Stimulated activated CD4-positive, alpha-beta T cell treated with anti-CD3 and anti-CD28 coated beads, Interleukin-12 subunit alpha, Interleukin-12 subunit beta, amount 100 ng/mL, for 4 hours (primary cell): ENCODE measurements at regions not wholly inside any gene's neighbourhood (a gene's known extent, or its start where the extent isn't known, plus 50 kb on each side); places are given as distances from the start of the nearest gene placed in this dataset.

Source experiments
- DNase-seq: peaks from one replicate; pipeline ENCODE4 v3.0.0-alpha.2; 2020

DNA sequence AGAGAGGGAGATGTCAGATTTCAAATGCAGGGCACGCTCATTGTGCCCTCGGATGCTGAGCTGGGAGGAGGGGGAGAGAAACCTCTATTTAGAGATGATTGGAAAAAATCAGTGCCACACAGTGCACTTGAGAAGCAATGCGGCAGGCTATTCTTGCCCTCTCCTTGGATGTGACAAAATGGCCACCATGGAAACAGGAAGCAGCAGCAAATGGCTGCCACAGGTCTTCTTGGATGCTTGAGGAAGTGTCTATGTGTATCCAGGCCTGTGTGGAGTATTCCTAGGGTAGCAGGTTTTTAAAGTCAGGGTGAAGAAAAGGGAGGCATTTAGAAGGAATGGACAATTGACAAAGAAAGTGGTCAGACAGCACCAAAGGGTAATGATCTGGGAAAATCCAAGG lies 340.1 kb upstream of the ZFHX3 start:
- no peak for DNase-seq

DNA sequence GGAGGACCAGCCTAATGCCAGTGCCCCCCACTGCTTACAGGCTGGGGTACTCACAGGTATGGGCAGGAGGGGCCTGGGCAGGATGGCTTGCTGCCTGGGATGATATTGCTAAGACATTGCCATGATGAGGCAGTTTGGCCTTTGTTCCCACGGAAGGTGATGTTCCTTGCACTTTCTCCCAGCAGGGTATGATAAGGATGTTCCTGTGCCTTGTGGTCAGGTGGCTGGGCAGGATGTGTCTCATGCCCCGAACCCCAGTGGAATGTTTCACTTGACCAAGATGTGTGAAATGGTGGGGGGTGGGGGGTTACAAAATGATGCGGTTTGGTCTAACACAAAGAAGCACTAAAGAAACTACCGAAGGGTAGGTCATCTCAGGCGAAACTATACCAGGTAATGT lies 337.8 kb upstream of the ZFHX3 start:
- no peak for DNase-seq

DNA sequence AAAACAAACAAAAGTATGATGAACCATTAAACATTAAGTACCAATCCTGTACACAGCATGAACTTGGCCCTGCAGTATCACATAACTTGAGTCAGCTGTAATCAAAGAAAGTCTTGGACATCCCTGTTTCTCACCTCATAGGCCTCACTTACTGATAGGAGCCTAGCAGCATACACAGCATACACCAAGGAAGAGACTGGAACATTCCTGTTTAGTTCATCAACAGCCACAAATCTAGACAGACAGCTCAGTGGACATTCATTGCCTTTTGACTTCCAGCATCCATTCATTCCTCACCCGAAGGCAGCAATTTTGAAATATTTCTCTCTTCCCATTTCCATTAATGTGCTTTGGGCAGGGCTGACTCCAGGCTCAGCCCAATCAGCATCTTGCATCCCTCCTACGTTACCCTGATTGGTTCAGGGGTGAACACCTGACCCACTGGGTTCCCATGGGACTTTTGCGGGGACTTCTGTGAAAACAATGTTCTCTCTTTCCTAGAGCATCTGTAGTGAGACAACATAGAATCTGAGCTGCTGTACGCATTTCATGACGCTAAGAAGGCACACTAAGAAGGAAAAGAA lies 336.7 kb upstream of the ZFHX3 start:
- DNase-seq = no peak

DNA sequence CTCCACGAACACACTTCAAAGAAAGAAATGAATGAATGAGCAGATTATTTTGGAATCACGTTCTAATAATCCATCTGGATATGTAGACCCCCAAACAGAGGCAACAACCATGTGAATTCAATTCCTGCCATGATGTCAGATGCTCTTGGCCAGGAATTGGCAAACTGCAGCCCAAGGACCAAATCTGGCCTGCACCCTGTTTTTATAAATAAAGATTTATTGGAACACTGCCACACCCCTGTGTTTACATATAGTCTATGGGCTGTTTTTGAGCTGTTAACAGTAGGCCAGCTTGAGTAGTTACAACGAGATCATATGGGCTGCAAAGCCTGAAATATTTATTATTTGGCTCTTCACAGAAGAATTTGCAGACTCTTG lies 336.0 kb upstream of the ZFHX3 start:
- DNase-seq = no peak

DNA sequence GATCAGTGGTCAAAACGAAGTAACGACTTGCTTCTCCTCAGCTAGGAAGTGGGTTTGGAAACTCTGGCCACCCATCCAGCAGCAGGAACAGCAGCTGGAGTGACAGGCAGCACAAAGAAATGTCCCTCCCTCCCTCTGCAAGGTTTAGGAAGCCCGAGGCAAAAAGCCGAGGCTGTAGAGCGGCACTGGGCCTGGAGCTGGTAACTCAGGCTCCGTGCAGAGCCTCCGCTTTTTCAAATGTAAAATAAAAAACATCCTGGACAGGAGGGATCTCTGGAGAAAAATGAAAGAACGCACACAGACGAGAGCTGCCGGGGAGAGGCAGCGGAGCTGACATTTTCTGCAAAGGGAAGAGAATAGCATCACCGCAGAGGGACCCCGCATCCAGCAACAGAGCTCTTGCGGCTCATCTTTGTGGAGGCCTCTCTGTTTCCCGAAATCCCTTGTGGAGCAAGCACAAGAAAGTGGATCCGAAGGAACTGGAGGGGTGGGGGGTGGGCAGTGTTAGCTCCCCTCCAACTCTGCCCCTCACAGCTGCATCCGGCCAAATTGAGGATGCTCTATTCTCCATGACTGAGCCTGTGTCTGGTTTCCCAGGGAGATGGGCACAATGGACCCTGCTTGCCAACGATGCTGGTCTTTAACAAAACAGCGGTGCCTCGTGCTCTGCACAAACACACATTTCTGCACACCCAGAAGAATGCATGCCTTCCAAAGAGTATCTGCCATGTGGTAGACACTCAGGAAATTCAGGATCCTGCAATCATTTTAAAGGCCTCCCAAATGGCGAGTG lies 335.5 kb upstream of the ZFHX3 start:
- no peak for DNase-seq

DNA sequence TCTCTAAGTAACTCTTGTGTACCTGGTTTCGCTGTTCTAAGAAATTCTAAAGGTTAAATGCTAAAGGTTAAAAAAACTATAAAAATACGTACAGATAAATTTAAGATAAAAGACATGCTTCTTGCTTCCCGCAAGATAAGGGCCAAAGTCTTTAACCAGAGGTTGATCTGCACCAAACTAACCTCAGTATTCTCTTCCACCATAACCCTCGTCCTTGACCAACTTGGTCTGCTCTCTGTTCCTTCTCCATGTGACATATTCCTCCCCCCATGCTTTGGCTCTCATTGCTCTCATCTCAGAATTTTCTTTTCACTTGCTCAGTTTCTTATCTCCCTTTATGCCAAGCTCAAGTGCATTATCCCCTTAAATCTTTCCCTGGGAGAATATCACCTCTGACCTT lies 330.5 kb upstream of the ZFHX3 start:
- no peak for DNase-seq

DNA sequence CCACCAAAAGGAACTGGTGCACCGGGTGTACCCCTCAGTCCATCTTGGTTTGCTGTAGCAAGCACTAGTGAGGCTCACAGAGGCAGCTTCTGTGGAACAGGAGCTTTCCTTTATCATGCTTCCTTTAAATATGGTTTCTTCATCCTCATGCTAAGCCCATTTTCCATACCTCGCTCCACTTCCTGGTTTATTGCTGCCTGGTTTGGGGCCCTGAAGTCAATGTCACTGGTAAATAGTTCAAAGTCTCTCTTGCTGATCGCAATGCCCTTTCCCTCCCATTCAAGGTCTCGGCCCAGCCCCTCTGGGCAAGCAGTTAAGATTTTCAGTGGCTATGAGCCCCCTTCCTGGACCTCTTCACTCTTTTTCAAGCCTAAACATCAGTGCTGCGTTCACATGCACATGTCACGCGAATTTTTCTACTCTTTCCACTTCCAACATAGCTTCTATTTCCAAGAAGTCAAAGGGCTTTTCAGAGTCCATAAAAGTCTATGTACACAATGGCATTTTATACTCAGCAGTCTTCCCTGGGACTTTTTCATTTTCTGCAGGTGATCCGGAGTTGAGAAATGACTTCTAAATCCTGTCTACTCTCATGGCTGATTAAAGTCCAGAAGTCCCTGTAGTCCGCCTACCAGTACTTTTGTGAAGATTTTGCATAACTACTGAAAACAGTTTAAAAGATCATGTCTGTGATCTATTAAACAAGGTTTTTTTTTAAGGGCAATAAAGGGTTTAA lies 323.8 kb upstream of the ZFHX3 start:
- no peak for DNase-seq

DNA sequence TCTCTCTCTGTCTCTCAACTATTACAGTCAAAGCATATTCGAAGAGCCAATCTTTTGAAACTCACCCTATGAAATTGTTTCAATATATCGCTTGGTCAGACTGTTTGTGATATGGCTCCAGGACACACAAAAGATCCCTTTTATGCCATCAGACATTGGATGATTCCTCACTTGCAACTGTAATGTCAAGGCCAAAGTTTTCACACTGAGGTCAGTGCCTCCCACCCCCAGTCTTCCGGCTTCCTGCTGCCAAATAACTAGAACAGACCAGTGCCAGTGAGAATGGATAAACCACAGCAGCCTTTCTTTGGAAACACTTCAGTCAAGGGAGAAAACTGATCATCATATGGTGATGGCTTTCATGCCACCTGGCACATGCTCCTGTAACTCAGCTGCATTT lies 321.9 kb upstream of the ZFHX3 start:
- DNase-seq = no peak

DNA sequence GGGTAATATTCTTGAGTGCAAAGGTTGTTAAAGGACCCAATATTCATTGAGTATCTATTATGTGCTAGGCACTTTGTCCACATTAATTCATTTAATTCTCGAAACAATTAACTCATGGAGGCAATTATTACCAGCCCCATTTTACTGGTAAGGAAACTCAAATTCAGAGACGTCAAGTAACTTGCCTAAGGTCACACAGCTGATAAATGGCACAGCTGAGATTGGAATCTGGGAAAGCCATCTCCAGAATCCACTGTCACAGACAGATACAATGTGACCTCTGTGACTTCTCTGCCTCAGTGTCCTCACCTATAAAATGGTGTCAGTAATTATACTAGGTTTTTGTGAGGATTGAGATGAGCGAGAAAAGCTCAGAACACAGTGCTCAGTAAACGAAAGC lies 320.8 kb upstream of the ZFHX3 start:
- DNase-seq = no peak

DNA sequence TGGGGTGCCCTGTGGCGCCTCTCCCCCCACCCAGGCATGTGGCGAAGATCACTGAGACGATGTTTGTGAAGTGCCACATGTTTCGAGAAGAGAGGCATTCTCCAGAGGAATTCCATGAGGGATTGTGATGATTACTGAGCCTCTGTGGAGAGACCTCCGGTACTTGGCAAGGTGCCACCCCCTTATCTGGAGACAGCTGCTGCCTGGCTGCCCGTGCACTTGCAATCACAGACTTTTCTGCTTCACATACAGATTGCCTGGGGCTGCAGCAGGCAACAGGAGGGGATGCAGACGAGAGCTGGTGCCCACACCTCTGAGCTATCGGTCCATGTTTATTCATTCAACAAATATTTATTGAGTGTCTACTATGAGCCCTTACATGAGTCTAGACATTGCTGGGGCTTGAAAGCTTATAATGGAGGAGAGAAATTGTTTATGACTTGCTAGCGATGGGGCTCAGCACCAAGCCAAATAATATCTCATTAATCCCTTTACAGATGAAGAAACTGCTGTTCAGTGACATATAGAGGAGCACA lies 317.2 kb upstream of the ZFHX3 start:
- DNase-seq = no peak

DNA sequence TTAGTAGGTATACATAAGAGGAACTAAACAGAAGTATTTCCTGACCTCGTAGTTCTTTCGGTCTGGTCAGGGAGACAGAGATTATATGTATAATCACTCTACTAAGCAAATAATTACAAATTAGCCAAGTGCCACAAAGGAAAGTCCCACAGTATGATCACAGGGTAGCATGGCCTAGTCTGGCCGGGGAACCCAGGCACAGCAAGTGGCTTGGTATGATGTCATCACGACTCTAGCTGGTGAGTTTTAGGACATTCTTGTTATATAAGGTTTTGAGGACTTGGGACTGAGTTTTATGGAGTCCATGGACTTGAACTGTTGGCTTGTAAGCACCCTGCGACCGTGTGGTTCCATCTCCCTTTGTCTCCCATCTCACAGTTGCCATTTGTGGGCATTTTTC lies 316.5 kb upstream of the ZFHX3 start:
- no peak for DNase-seq

DNA sequence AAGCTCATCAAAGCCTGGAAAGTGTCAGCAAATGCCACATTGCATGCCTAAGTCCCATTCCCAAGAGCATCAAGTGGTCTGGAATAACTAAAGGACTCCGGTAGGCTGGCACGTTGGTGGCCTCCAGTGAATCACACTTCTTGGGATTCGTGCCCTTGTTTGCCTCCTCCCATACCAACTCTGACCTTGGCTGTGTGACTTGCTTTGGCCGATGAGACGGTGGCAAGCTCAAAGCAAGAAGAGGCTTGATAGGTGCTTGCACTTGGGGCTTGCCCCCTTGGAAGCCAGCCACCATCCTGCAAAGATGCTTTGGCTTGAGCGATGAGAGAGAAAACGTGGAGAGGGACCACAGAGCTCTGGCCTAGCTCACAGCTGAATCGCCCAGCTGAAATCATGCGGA lies 313.1 kb upstream of the ZFHX3 start:
- no peak for DNase-seq

DNA sequence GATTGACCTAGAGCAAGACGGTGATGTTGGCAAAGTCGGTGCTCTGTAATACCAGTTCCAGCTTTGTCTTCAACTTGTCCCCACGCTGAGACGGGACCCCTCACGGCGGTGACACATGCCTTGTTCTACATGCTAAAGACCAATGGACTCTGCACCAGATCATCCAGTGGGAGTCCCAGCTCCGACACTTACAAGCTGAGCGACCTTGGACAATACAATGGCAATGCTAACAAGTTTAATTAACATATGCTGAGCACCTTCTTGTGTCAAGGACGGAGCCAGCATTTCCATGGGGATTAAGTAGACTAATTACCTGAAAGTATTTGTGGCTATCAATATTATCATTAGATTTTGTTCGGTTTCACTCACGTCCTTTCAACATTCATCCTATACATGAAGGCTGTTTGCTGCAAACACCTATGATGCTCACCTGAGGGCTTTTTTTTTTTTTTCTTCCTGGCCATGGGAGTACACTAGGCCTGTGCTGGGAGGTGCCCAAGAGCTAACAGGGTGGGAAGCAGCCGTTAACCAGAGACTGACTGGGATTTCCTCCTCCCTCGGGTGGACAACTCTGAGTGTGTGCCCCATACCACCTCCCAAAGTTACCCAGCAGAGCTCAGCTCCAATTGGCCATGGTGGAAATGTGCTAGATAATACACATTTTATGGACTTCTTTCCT lies 308.6 kb upstream of the ZFHX3 start:
- DNase-seq = no peak

DNA sequence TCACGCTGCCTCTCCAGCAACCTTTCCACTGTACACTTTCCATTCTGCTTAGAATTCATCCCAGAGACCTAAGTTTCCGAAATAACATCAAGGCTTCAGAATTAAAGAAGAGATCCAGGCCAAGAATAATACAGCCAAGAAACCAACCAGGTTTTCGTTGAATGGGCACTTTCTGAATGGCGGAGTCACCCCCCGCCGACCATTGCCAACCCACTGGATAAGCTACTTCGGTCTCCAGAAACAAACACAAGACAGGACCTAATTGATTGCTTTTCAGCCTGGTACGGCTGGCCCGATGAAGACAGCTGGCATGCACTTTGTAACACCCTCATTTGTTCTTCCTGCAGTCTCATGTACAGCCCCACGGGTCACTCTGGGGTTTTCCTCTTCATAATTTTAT lies 308.1 kb upstream of the ZFHX3 start:
- DNase-seq = no peak

DNA sequence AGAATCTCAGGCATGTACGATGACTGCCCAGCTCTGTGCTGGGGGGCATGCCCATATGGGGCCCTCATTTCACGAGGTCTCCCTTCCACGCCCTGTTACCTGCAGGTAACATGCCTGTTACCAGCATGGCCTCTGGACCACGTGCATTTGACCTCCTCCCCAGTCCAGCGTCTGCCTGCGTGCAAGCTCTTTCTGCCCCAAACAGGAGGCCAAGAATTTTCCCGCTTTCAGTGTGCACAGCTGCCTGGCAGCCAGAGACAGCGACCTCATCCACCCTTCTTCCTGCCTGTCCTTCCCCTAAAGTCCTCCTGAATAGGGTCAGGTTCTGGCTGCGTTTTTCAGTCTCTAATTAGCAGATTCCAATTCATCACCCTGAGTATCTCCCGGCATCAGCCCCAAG lies 306.5 kb upstream of the ZFHX3 start:
- no peak for DNase-seq

DNA sequence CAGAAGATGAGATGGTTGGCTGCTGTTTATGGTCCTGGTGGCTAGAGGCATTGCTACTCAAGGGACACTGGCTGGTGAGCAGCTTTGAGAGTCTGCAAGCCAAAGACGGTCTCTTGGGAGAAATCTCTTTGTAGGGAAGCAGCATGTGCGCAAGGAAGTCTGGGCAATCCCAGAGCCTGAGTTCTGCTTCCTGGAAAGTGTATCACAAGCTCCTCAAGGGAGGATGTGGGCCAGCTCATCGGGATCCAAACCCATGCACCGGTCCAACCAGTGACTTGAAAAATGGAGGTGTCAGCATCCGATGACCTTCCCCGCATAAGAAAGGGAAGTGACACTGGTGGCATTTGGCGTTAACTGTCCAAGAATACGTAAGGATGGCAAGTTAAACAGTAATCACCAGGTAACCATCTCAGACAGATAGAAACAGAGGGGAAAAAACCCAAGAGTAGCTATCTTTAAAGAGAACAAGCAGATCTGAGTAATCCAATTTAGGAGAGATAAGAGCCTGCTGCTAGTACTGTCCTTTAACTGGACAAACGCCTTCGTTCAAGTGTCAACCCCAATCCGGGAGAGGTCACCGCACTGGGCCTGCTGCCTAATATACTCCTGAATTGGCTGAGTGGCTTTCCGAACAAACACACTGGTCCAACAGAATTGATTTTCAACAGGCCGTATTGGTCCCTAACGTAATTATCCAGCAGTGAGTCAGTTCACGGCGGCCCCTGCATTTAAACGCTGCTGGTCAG lies 303.0 kb upstream of the ZFHX3 start:
- DNase-seq = no peak

DNA sequence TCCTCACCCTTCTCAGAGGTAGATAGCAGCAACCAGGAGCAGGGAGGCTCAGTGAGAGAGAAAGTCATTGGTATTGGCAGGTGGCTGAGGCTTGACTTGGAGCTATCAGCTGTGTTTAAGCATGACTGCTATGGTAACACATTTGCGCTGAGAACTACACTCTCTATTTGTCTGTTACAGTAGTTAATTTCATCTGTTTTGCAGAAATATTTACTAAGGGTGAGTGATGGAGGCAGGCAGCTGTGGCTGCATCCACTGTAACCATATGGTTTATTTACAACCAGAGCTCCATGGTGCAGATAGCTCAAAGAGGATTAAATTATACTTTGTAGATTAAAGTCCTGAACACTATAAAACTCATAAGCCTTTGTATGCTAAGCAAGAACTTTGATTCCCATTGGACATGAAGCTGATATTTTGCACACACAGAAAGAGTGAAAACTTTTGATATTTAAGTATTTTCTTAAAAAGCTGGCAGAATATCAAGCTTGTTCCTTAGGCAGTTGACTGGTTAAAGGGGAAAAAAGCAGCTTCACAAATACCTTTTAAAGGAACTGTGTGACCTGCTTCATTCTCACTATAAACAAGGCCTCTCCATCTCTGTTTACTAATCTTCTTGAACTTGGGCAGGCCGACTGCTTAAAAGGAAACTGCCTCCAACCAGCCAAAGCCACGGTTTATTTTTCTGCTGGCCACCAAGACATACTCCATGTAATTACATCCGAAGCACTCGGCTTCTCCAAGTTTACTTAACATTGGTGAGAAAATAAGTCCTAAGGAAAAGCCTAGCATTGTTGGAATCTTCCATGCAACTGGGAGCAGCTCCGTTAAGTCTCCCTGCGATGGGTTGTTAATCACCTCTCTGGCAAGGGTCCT lies 299.8 kb upstream of the ZFHX3 start:
- DNase-seq = no peak

DNA sequence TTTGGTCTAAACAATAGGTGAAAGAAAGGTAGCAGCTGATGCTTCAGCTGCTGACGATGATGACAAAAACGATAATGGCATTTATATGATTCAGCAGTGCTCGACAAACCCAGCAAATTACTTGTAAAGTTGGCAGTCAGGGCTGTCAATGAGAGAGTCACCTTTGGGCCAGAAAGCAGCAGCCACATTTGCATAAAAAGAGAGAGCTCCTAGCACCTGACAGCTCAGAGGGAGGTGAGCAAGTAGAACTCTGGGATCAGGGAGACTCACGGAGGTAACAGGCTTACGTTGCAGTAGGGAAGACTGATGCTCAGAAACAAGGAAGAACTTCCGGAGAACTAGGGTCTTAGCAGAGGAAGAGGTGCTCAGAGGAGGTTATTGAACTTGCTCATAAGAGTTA lies 291.9 kb upstream of the ZFHX3 start:
- no peak for DNase-seq

DNA sequence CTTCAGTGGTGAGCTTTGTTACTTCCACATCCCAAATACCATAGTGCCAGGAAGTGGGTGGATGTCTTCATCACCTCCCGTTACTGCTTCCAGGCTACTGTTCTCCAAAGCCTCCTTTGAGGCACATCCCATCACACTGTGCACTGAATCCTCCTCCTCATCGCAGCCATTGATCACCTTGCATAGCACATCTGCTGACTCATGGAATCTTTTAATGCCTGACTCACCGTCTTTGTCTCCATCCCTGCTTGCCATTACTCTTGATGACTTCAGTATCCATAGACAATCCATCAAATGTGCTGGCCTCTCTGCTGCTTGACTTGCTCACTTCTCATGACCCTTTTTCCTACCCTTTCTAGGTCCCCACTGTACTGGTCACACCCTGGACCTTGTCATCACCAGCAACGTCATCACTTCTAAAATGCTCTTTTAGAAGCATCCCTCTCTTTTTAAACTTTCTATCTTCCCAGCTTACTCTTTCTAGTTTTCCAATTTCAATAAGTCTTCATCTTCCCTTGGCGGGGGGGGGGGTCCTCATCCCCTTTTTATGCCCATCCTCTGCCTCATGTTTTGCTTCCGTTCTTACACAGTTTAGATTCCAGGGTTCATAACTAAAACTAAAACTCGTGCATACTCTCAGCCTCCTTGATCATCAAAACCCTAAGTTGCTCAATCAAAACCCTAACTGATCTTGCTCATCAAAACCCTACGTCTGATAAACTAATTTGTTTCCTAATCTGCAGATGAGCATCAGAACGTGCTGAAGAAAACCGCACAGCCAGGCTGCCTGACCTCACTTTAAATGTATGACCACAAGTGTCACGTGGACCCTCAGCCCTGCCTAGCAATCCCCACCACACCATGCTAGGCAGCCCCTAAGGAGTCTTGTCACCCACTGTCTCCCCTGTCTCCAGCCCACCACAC lies 289.7 kb upstream of the ZFHX3 start:
- no peak for DNase-seq
